ENCODE measurements at regions not wholly inside any gene's neighbourhood (a gene's known extent, or its start where the extent isn't known, plus 50 kb on each side); places are given as distances from the start of the nearest gene placed in this dataset.

DNA sequence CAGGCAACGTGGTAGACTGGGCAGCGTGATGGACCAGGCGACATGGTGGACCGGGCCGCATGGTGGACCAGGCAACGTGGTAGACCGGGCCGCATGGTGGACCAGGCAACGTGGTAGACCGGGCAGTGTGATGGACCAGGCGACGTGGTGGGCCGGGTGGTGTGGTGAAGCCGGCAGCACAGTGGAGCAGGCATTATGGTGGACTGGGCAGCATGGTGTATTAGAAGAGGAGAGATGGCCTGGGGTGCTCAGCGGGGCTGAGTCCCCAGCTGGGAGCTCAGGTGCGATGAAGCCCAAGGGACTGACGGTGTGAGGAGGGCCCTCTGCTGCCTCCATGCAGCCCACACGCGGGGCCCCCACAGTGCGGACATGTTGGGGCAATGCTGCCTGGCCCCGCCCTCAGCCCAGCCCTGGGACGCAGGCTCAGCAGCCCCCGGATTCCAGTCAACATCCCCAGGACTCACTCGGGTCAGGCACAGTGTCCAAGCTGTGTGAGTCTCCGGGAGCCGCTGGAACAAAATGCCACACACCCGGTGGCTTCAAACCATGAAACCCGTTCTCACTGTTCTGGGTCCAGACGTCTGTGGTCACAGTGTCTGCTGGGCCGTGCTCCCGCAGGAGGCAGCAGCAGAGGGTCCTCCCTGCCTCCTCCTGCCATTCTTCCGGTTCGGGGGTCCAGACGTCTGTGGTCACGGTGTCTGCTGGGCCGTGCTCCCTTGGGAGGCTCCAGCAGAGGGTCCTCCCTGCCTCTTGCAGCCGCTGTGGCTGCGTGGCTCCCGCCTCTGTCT, 1084.9 kb downstream of the BRD1 start:
- TF ChIP-seq CREB1 (CRISPR knock-in tag; IDR thresholded peaks at IDR 0.05; ENCODE audit: low read depth) = no peak
- TF ChIP-seq, protein P1, sequence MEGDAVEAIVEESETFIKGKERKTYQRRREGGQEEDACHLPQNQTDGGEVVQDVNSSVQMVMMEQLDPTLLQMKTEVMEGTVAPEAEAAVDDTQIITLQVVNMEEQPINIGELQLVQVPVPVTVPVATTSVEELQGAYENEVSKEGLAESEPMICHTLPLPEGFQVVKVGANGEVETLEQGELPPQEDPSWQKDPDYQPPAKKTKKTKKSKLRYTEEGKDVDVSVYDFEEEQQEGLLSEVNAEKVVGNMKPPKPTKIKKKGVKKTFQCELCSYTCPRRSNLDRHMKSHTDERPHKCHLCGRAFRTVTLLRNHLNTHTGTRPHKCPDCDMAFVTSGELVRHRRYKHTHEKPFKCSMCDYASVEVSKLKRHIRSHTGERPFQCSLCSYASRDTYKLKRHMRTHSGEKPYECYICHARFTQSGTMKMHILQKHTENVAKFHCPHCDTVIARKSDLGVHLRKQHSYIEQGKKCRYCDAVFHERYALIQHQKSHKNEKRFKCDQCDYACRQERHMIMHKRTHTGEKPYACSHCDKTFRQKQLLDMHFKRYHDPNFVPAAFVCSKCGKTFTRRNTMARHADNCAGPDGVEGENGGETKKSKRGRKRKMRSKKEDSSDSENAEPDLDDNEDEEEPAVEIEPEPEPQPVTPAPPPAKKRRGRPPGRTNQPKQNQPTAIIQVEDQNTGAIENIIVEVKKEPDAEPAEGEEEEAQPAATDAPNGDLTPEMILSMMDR (conservative IDR thresholded peaks at IDR 0.05; ENCODE audit: low read depth in 2 of 2) = no peak
- no peak for TF ChIP-seq EZH2 (IDR thresholded peaks at IDR 0.05; ENCODE audit: low read depth, unreplicated experiment)
- no peak for TF ChIP-seq POLR2AphosphoS5 (IDR thresholded peaks at IDR 0.05; ENCODE audit: low read depth)
- no peak for TF ChIP-seq EZH2phosphoT487 (IDR thresholded peaks at IDR 0.05; ENCODE audit: unreplicated experiment)
- TF ChIP-seq, protein P2, sequence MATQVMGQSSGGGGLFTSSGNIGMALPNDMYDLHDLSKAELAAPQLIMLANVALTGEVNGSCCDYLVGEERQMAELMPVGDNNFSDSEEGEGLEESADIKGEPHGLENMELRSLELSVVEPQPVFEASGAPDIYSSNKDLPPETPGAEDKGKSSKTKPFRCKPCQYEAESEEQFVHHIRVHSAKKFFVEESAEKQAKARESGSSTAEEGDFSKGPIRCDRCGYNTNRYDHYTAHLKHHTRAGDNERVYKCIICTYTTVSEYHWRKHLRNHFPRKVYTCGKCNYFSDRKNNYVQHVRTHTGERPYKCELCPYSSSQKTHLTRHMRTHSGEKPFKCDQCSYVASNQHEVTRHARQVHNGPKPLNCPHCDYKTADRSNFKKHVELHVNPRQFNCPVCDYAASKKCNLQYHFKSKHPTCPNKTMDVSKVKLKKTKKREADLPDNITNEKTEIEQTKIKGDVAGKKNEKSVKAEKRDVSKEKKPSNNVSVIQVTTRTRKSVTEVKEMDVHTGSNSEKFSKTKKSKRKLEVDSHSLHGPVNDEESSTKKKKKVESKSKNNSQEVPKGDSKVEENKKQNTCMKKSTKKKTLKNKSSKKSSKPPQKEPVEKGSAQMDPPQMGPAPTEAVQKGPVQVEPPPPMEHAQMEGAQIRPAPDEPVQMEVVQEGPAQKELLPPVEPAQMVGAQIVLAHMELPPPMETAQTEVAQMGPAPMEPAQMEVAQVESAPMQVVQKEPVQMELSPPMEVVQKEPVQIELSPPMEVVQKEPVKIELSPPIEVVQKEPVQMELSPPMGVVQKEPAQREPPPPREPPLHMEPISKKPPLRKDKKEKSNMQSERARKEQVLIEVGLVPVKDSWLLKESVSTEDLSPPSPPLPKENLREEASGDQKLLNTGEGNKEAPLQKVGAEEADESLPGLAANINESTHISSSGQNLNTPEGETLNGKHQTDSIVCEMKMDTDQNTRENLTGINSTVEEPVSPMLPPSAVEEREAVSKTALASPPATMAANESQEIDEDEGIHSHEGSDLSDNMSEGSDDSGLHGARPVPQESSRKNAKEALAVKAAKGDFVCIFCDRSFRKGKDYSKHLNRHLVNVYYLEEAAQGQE (IDR thresholded peaks at IDR 0.05; ENCODE audit: unreplicated experiment) = no peak

Data from GM23338 (cell line).